ENCODE measurements at regions not wholly inside any gene's neighbourhood (a gene's known extent, or its start where the extent isn't known, plus 50 kb on each side); places are given as distances from the start of the nearest gene placed in this dataset.
"Not testable (repeated sequence)": the region's sequence is repeated elsewhere in the genome, so short reads cannot be mapped to it uniquely, and the experiment has no call there.

- DNase-seq (ENCODE audit: low spot score): no peak
Measured at GRCh38 chr4:58368221-58368620, 1258.0 kb upstream of the IGFBP7 start.

- DNase-seq (ENCODE audit: low spot score): no peak
Measured at GRCh38 chr4:58360354-58361133, 1250.4 kb upstream of the IGFBP7 start.

GRCh38 chr4:58359590-58359989 is 1249.4 kb upstream of the IGFBP7 start:
- DNase-seq (ENCODE audit: low spot score): no peak

- DNase-seq (ENCODE audit: low spot score): no peak
Measured at GRCh38 chr4:58357947-58358346, 1247.8 kb upstream of the IGFBP7 start.

GRCh38 chr4:58325070-58325469 is 1214.9 kb upstream of the IGFBP7 start:
- no peak for DNase-seq (ENCODE audit: low spot score)

- no peak for DNase-seq (ENCODE audit: low spot score)
Measured at GRCh38 chr4:58313444-58313843, 1203.3 kb upstream of the IGFBP7 start.

- DNase-seq (ENCODE audit: low spot score): no peak
Measured at GRCh38 chr4:58303456-58303855, 1193.3 kb upstream of the IGFBP7 start.

GRCh38 chr4:58301376-58301999 is 1191.3 kb upstream of the IGFBP7 start:
- DNase-seq (ENCODE audit: low spot score): peak; percentile 63

GRCh38 chr4:58286335-58286734 is 1176.2 kb upstream of the IGFBP7 start:
- no peak for DNase-seq (ENCODE audit: low spot score)

- not testable (repeated sequence) for DNase-seq (ENCODE audit: low spot score)
Measured at GRCh38 chr4:58280928-58281327, 1170.7 kb upstream of the IGFBP7 start.

GRCh38 chr4:58275856-58276255 is 1165.7 kb upstream of the IGFBP7 start:
- DNase-seq (ENCODE audit: low spot score): no peak

GRCh38 chr4:58274553-58274952 is 1164.4 kb upstream of the IGFBP7 start:
- DNase-seq (ENCODE audit: low spot score): no peak

GRCh38 chr4:58272311-58272710 is 1162.1 kb upstream of the IGFBP7 start:
- DNase-seq (ENCODE audit: low spot score): no peak

- no peak for DNase-seq (ENCODE audit: low spot score)
Measured at GRCh38 chr4:58265734-58266133, 1155.5 kb upstream of the IGFBP7 start.

- DNase-seq (ENCODE audit: low spot score): no peak
Measured at GRCh38 chr4:58261526-58261925, 1151.3 kb upstream of the IGFBP7 start.

- no peak for DNase-seq (ENCODE audit: low spot score)
Measured at GRCh38 chr4:58254291-58254690, 1144.1 kb upstream of the IGFBP7 start.

- no peak for DNase-seq (ENCODE audit: low spot score)
Measured at GRCh38 chr4:58252656-58253055, 1142.5 kb upstream of the IGFBP7 start.

GRCh38 chr4:58247792-58248191 is 1137.6 kb upstream of the IGFBP7 start:
- peak; percentile 61 for DNase-seq (ENCODE audit: low spot score)

GRCh38 chr4:58225460-58225859 is 1115.3 kb upstream of the IGFBP7 start:
- DNase-seq (ENCODE audit: low spot score): no peak

- no peak for DNase-seq (ENCODE audit: low spot score)
Measured at GRCh38 chr4:58219179-58219578, 1109.0 kb upstream of the IGFBP7 start.

GRCh38 chr4:58216461-58216860 is 1106.3 kb upstream of the IGFBP7 start:
- no peak for DNase-seq (ENCODE audit: low spot score)

GRCh38 chr4:58214376-58214775 is 1104.2 kb upstream of the IGFBP7 start:
- no peak for DNase-seq (ENCODE audit: low spot score)

- no peak for DNase-seq (ENCODE audit: low spot score)
Measured at GRCh38 chr4:58209551-58209950, 1099.4 kb upstream of the IGFBP7 start.
